Omental fat pad (tissue), 3 donors: ENCODE measurements at regions not wholly inside any gene's neighbourhood (a gene's known extent, or its start where the extent isn't known, plus 50 kb on each side); places are given as distances from the start of the nearest gene placed in this dataset.

Experiments
- ATAC-seq: fragments of 150-250 bp; one replicate; pipeline ENCODE4 v1.9.1; 2016; ENCODE audit warnings: mild to moderate bottlenecking, moderate library complexity; ENCODE audit not compliant: low FRiP score
- DNase-seq: peaks from one replicate; pipeline ENCODE4 v3.0.0-alpha.2; 2019; ENCODE audit warnings: low spot score
- CTCF ChIP-seq, 3 donors: fragments of 450-650 bp; IDR thresholded peaks; one replicate each; pipeline ENCODE4 v1.5.1; 2016 to 2017; ENCODE audit warnings: antibody characterized with exemption in 3 of 3, mild to moderate bottlenecking in 3 of 3, moderate library complexity in 2 of 3

- TF ChIP-seq CTCF (IDR thresholded peaks at IDR 0.05) = no peak
- no peak for ATAC-seq
Observed at GRCh38 chr3:160159806-160160205, 65.4 kb upstream of the C3orf80 start.

GRCh38 chr3:160161921-160162320 is 63.3 kb upstream of the C3orf80 start:
- DNase-seq = no peak
- ATAC-seq = no peak
- no peak for TF ChIP-seq CTCF (IDR thresholded peaks at IDR 0.05)

More at GRCh38 chr3:160159806-160160205, 65.4 kb upstream of the C3orf80 start:
- DNase-seq = no peak

- DNase-seq = no peak
- ATAC-seq = no peak
- no peak for TF ChIP-seq CTCF (IDR thresholded peaks at IDR 0.05)
Observed at GRCh38 chr3:160162440-160162839, 62.8 kb upstream of the C3orf80 start.

GRCh38 chr3:160163229-160163878 is 61.9 kb upstream of the C3orf80 start:
- no peak for DNase-seq
- no peak for TF ChIP-seq CTCF (IDR thresholded peaks at IDR 0.05)
- ATAC-seq = no peak

GRCh38 chr3:160168246-160168645 is 57.0 kb upstream of the C3orf80 start:
- no peak for TF ChIP-seq CTCF (IDR thresholded peaks at IDR 0.05)

GRCh38 chr3:160169139-160169976 is 55.9 kb upstream of the C3orf80 start:
- DNase-seq (no peak), ATAC-seq (peak; percentile 57)
- no peak for TF ChIP-seq CTCF (IDR thresholded peaks at IDR 0.05)

More at GRCh38 chr3:160168246-160168645, 57.0 kb upstream of the C3orf80 start:
- no peak for DNase-seq
- ATAC-seq = no peak
